ENCODE measurements at regions not wholly inside any gene's neighbourhood (a gene's known extent, or its start where the extent isn't known, plus 50 kb on each side); places are given as distances from the start of the nearest gene placed in this dataset.
A peak's percentile ranks its signal among the peaks of the same experiment; 100 is the strongest.

DNA sequence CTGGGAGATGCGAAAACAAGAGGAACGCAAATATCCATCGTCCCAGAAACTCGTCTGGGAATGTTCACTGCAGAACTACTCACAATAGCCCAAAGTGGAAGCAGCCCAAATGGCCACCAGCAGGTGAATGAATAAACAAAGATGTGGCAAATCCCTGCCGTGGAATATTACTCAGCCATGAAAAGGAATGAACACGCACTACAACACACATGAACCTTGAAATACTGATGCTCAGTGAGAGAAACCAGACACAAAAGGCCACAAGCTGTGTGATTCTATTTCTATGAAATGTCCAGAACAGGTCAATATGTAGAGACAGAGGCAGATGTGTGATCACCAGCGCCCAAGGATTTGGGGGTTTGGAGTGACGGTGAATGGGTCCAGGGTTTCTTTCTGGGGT, 169.8 kb downstream of the IRF8 start:
- TF ChIP-seq, protein P1, sequence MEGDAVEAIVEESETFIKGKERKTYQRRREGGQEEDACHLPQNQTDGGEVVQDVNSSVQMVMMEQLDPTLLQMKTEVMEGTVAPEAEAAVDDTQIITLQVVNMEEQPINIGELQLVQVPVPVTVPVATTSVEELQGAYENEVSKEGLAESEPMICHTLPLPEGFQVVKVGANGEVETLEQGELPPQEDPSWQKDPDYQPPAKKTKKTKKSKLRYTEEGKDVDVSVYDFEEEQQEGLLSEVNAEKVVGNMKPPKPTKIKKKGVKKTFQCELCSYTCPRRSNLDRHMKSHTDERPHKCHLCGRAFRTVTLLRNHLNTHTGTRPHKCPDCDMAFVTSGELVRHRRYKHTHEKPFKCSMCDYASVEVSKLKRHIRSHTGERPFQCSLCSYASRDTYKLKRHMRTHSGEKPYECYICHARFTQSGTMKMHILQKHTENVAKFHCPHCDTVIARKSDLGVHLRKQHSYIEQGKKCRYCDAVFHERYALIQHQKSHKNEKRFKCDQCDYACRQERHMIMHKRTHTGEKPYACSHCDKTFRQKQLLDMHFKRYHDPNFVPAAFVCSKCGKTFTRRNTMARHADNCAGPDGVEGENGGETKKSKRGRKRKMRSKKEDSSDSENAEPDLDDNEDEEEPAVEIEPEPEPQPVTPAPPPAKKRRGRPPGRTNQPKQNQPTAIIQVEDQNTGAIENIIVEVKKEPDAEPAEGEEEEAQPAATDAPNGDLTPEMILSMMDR (IDR thresholded peaks at IDR 0.05; ENCODE audit: extremely low read depth, insufficient read depth, missing control alignments): no peak
- in situ Hi-C loops (cut with MboI; ENCODE audit: low pct_unique_long_range_greater_than_20kb, low sequenced_read_pairs, unreplicated experiment): loop anchor here (25.0 kb wide), 1 partner anchor 444 kb away; the partner anchor contains the start of gene FOXF1
- no peak for DNase-seq (ENCODE audit: low spot score)

DNA sequence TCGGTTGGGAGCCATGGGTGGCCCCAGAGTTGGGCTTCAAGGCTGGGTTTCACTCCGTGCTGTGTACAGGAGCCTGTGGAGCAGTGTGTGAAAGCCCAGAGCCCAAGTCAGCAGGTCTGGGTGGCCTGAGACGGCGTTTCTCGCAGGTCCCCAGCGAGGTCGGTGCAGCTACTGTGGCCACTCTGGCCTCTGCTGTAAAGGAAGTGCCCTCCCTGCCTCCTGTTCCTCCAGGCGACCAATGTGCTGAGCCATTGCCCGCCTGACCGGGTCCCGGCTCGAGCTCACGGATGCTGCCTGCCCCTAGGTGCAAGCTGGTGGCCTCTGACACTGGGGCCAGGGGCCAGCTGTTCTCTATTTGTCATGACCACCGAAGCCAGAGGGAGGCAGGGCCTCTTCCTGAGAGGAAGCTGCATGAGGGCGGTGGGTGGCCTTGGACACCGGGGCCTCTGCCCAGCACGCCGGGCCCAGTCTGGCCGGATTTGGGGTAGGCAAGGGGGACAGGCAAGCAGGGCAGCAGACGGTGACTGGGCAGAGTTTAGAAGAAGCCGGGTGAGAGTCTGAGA, 170.9 kb downstream of the IRF8 start:
- no peak for DNase-seq (ENCODE audit: low spot score)
- TF ChIP-seq, protein P1 (IDR thresholded peaks at IDR 0.05; ENCODE audit: extremely low read depth, insufficient read depth, missing control alignments): no peak
- in situ Hi-C loops (cut with MboI; ENCODE audit: low pct_unique_long_range_greater_than_20kb, low sequenced_read_pairs, unreplicated experiment): loop anchor here (25.0 kb wide), 1 partner anchor 442 kb away; the partner anchor contains the start of gene FOXF1

GRCh38 chr16:86070484-86070883, 171.5 kb downstream of the IRF8 start:
- in situ Hi-C loops (cut with MboI; ENCODE audit: low pct_unique_long_range_greater_than_20kb, low sequenced_read_pairs, unreplicated experiment): loop anchor here (25.0 kb wide), 1 partner anchor 442 kb away; the partner anchor contains the start of gene FOXF1
- TF ChIP-seq, protein P1 (IDR thresholded peaks at IDR 0.05; ENCODE audit: extremely low read depth, insufficient read depth, missing control alignments): no peak
- DNase-seq (ENCODE audit: low spot score): no peak

- in situ Hi-C loops (cut with MboI; ENCODE audit: low pct_unique_long_range_greater_than_20kb, low sequenced_read_pairs, unreplicated experiment): loop anchor here (25.0 kb wide), 1 partner anchor 441 kb away; the partner anchor contains the start of gene FOXF1
- no peak for DNase-seq (ENCODE audit: low spot score)
- TF ChIP-seq, protein P1 (IDR thresholded peaks at IDR 0.05; ENCODE audit: extremely low read depth, insufficient read depth, missing control alignments): no peak
These were observed 172.0 kb downstream of the IRF8 start for GRCh38 chr16:86070971-86071370.

DNA sequence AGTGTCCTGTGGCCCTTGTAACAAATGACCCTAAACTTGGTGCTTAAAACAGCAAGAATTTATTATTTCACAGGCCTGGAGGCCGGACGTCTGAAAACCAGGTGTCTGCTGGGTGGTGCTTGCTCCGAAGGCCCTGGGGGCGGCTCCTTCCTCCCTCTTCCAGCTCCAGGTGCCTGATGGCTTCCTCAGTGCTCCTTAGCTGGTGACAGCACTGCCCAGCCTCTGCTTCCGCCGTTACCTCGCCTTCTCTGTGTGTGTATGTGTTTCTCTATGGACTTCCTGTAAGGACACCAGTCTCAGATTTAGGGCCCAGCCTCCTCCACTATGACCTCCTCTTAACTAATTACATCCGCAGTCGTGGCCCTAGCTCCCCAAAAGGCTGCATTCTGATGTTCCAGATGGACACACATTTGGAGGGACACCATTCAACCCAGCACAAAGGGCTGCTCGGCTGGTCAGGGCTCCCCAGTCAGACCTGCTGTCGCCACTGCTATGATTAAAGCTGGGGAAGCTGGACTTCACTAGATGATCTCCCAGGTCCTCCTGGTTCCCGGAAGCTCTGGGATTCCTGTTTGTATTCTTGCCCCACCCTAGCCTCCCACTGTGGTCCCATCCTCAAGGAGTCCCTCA, 172.8 kb downstream of the IRF8 start:
- in situ Hi-C loops (cut with MboI; ENCODE audit: low pct_unique_long_range_greater_than_20kb, low sequenced_read_pairs, unreplicated experiment): loop anchor here (25.0 kb wide), 1 partner anchor 441 kb away; the partner anchor contains the start of gene FOXF1
- TF ChIP-seq, protein P1 (IDR thresholded peaks at IDR 0.05; ENCODE audit: extremely low read depth, insufficient read depth, missing control alignments): no peak
- DNase-seq (ENCODE audit: low spot score): no peak

- TF ChIP-seq, protein P1 (IDR thresholded peaks at IDR 0.05; ENCODE audit: extremely low read depth, insufficient read depth, missing control alignments): peak; percentile 82
- peak; percentile 76 for DNase-seq (ENCODE audit: low spot score)
- in situ Hi-C loops (cut with MboI; ENCODE audit: low pct_unique_long_range_greater_than_20kb, low sequenced_read_pairs, unreplicated experiment): loop anchor here (25.0 kb wide), 1 partner anchor 440 kb away; the partner anchor contains the start of gene FOXF1
These were observed 173.6 kb downstream of the IRF8 start for GRCh38 chr16:86072328-86073102.

Data from GM13977 (cell line).